Activated naive CD8-positive, alpha-beta T cell treated with anti-CD3 and anti-CD28 coated beads, Interleukin-2, amount 50 U/mL, for 24 hours (primary cell): ENCODE measurements at regions not wholly inside any gene's neighbourhood (a gene's known extent, or its start where the extent isn't known, plus 50 kb on each side); places are given as distances from the start of the nearest gene placed in this dataset.

ENCODE experiments used
- ATAC-seq: fragments of 150-1000 bp; cut with Tn5 transposase; one replicate; pipeline ENCODE4 v1.10.0; 2021
- DNase-seq: peaks from one replicate; pipeline ENCODE4 v3.0.0; 2021
- H3K27ac Mint-ChIP-seq: one replicate; pipeline ENCODE4 v1.8.0; 2021; ENCODE audit warnings: mild to moderate bottlenecking, mixed read lengths
- H3K27me3 Mint-ChIP-seq: one replicate; pipeline ENCODE4 v1.8.0; 2021; ENCODE audit warnings: mixed read lengths
- H3K36me3 Mint-ChIP-seq: one replicate; pipeline ENCODE4 v1.8.0; 2021; ENCODE audit warnings: low read depth, mixed read lengths
- H3K4me1 Mint-ChIP-seq: one replicate; pipeline ENCODE4 v1.8.0; 2021; ENCODE audit warnings: mixed read lengths
- H3K4me3 Mint-ChIP-seq: one replicate; pipeline ENCODE4 v1.8.0; 2021; ENCODE audit warnings: mild to moderate bottlenecking, moderate library complexity, mixed read lengths
- H3K9me3 Mint-ChIP-seq: one replicate; pipeline ENCODE4 v1.8.0; 2021; ENCODE audit warnings: mixed read lengths

GRCh38 chr5:115355767-115356381 lies 59.4 kb upstream of the CCDC112 start:
- Mint-ChIP-seq H3K4me1 (no peaks in the 10 kb centered on the region), H3K27me3 (peaks cover 3% of the 10 kb centered on the region), H3K27ac (no peak overlapping the region), H3K36me3 (no peaks in the 10 kb centered on the region), H3K4me3 (no peak overlapping the region), H3K9me3 (no peaks in the 10 kb centered on the region)
- DNase-seq (no peak), ATAC-seq (no peak)

GRCh38 chr5:115355095-115355494 lies 58.6 kb upstream of the CCDC112 start:
- Mint-ChIP-seq H3K36me3 (no peaks in the 10 kb centered on the region), H3K9me3 (no peaks in the 10 kb centered on the region), H3K27ac (no peak overlapping the region), H3K27me3 (peaks cover 4% of the 10 kb centered on the region), H3K4me3 (no peak overlapping the region), H3K4me1 (no peaks in the 10 kb centered on the region)
- ATAC-seq = no peak
- no peak for DNase-seq

GRCh38 chr5:115354246-115354645 lies 57.8 kb upstream of the CCDC112 start:
- ATAC-seq (no peak), DNase-seq (no peak)
- H3K9me3 Mint-ChIP-seq = no peaks in the 10 kb centered on the region
- no peaks in the 10 kb centered on the region for H3K36me3 Mint-ChIP-seq
- peaks cover 12% of the 10 kb centered on the region for H3K27me3 Mint-ChIP-seq
- no peak overlapping the region for H3K4me3 Mint-ChIP-seq
- no peaks in the 10 kb centered on the region for H3K4me1 Mint-ChIP-seq
- H3K27ac Mint-ChIP-seq = no peak overlapping the region

- Mint-ChIP-seq H3K36me3 (no peaks in the 10 kb centered on the region), H3K27ac (no peak overlapping the region), H3K9me3 (no peaks in the 10 kb centered on the region), H3K4me1 (no peaks in the 10 kb centered on the region), H3K27me3 (peaks cover 13% of the 10 kb centered on the region), H3K4me3 (no peak overlapping the region)
- ATAC-seq (no peak), DNase-seq (no peak)
These were observed 56.1 kb upstream of the CCDC112 start for GRCh38 chr5:115352571-115352970.

GRCh38 chr5:115351356-115352195 lies 55.1 kb upstream of the CCDC112 start:
- H3K4me3 Mint-ChIP-seq = no peak overlapping the region
- no peak for ATAC-seq
- H3K27ac Mint-ChIP-seq = no peak overlapping the region
- DNase-seq = no peak
- H3K4me1 Mint-ChIP-seq = no peaks in the 10 kb centered on the region
- no peaks in the 10 kb centered on the region for H3K9me3 Mint-ChIP-seq
- H3K36me3 Mint-ChIP-seq = no peaks in the 10 kb centered on the region
- peaks cover 14% of the 10 kb centered on the region for H3K27me3 Mint-ChIP-seq

- DNase-seq = no peak
- H3K36me3 Mint-ChIP-seq = no peaks in the 10 kb centered on the region
- no peak for ATAC-seq
- H3K4me3 Mint-ChIP-seq = no peak overlapping the region
- H3K4me1 Mint-ChIP-seq = no peaks in the 10 kb centered on the region
- H3K9me3 Mint-ChIP-seq = no peaks in the 10 kb centered on the region
- H3K27ac Mint-ChIP-seq = no peak overlapping the region
- H3K27me3 Mint-ChIP-seq = peaks cover 14% of the 10 kb centered on the region
These were observed 54.4 kb upstream of the CCDC112 start for GRCh38 chr5:115350894-115351293.

GRCh38 chr5:115349001-115349817 lies 52.8 kb upstream of the CCDC112 start:
- Mint-ChIP-seq H3K9me3 (no peaks in the 10 kb centered on the region), H3K36me3 (peaks cover 2% of the 10 kb centered on the region), H3K27me3 (peaks cover 17% of the 10 kb centered on the region), H3K27ac (no peak overlapping the region), H3K4me3 (no peak overlapping the region), H3K4me1 (no peaks in the 10 kb centered on the region)
- DNase-seq (no peak), ATAC-seq (no peak)

- Mint-ChIP-seq H3K36me3 (peaks cover 2% of the 10 kb centered on the region), H3K27ac (no peak overlapping the region), H3K4me3 (no peak overlapping the region), H3K27me3 (peaks cover 19% of the 10 kb centered on the region), H3K4me1 (no peaks in the 10 kb centered on the region), H3K9me3 (no peaks in the 10 kb centered on the region)
- DNase-seq (no peak), ATAC-seq (no peak)
These were observed 51.7 kb upstream of the CCDC112 start for GRCh38 chr5:115348175-115348574.
